ENCODE measurements at regions not wholly inside any gene's neighbourhood (a gene's known extent, or its start where the extent isn't known, plus 50 kb on each side); places are given as distances from the start of the nearest gene placed in this dataset.

GRCh38 chr18:42229211-42230210 is 274.5 kb downstream of the PIK3C3 start:
- intact Hi-C loops (cut with DNase I), result no loop called here
- no peak for DNase-seq
- Histone ChIP-seq H3K36me3 (no peaks in the 10 kb centered on the region), H3K27me3 (no peaks in the 10 kb centered on the region), H3K9me3 (no peaks in the 10 kb centered on the region), H3K27ac (no peak overlapping the region), H3K4me1 (ENCODE audit: insufficient read depth) (no peaks in the 10 kb centered on the region), H3K4me3 (no peak overlapping the region)
- TF ChIP-seq EP300 (IDR thresholded peaks at IDR 0.05) (no peak), POLR2A (IDR thresholded peaks at IDR 0.05) (no peak), CTCF (IDR thresholded peaks at IDR 0.05) (no peak)
- 90 to 93% (median 93%) methylated on average over 2 of the region's 2 CpGs for WGBS, 3 donors

DNA sequence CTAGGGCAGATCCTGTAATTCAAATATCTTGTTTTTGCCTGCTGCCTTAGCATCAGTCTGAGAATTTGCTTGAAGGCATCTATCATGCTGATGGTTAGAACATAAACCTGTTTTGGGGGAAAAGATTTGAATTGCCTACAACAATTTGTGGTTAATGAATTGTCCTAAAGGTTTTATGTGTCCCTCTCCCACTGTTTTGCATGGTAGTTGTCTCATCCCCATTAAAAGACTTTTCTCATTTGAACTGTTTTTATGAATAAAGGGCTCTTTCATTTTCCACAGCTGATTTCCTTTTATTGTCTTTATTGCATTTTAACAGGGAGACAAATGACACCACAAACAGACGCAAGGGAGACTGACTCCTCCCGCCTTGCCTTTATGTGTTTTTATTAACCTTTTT is 275.6 kb downstream of the PIK3C3 start:
- H3K27ac ChIP-seq, result no peak overlapping the region
- no peak for DNase-seq
- H3K9me3 ChIP-seq, result no peaks in the 10 kb centered on the region
- H3K27me3 ChIP-seq, result no peaks in the 10 kb centered on the region
- no peak for TF ChIP-seq EP300 (IDR thresholded peaks at IDR 0.05)
- no peak for TF ChIP-seq POLR2A (IDR thresholded peaks at IDR 0.05)
- TF ChIP-seq CTCF (IDR thresholded peaks at IDR 0.05), result no peak
- H3K4me3 ChIP-seq, result no peak overlapping the region
- H3K36me3 ChIP-seq, result no peaks in the 10 kb centered on the region
- WGBS, 3 donors, result 41 to 43% (median 42%) methylated on average over 2 of the region's 2 CpGs
- intact Hi-C loops (cut with DNase I), result no loop called here
- H3K4me1 ChIP-seq (ENCODE audit: insufficient read depth), result no peaks in the 10 kb centered on the region

GRCh38 chr18:42231284-42231683 is 276.2 kb downstream of the PIK3C3 start:
- Histone ChIP-seq H3K27ac (no peak overlapping the region), H3K4me3 (no peak overlapping the region), H3K36me3 (no peaks in the 10 kb centered on the region), H3K4me1 (ENCODE audit: insufficient read depth) (no peaks in the 10 kb centered on the region), H3K9me3 (no peaks in the 10 kb centered on the region), H3K27me3 (no peaks in the 10 kb centered on the region)
- TF ChIP-seq EP300 (IDR thresholded peaks at IDR 0.05) (no peak), POLR2A (IDR thresholded peaks at IDR 0.05) (no peak), CTCF (IDR thresholded peaks at IDR 0.05) (no peak)
- no peak for DNase-seq
- intact Hi-C loops (cut with DNase I), result no loop called here

DNA sequence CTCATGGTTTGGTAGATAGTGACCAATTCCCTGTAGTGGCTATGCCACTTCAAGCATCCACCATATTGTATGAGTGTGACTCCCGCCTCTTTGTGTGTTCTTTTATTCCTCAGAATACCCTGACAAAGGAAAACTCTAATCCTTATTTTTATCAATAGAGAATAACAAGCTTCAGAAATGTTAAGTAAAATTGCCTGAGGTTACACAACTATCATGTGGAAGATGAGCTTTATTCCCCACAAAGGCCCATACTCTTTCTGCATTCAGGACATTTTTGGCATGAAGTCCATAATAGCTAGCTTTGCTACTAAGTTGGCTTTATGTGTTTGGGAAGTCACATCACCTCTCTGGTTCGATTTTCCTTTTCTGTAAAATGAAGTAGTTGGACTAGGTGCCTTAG is 276.8 kb downstream of the PIK3C3 start:
- Histone ChIP-seq H3K27ac (no peak overlapping the region), H3K4me3 (no peak overlapping the region), H3K4me1 (ENCODE audit: insufficient read depth) (no peaks in the 10 kb centered on the region), H3K27me3 (no peaks in the 10 kb centered on the region), H3K36me3 (no peaks in the 10 kb centered on the region), H3K9me3 (no peaks in the 10 kb centered on the region)
- 75 to 88% (median 83%) methylated on average over 2 of the region's 2 CpGs for WGBS, 3 donors
- intact Hi-C loops (cut with DNase I), result no loop called here
- no peak for DNase-seq
- TF ChIP-seq EP300 (IDR thresholded peaks at IDR 0.05), result no peak
- no peak for TF ChIP-seq POLR2A (IDR thresholded peaks at IDR 0.05)
- TF ChIP-seq CTCF (IDR thresholded peaks at IDR 0.05), result no peak
